ENCODE measurements at regions not wholly inside any gene's neighbourhood (a gene's known extent, or its start where the extent isn't known, plus 50 kb on each side); places are given as distances from the start of the nearest gene placed in this dataset.

DNA sequence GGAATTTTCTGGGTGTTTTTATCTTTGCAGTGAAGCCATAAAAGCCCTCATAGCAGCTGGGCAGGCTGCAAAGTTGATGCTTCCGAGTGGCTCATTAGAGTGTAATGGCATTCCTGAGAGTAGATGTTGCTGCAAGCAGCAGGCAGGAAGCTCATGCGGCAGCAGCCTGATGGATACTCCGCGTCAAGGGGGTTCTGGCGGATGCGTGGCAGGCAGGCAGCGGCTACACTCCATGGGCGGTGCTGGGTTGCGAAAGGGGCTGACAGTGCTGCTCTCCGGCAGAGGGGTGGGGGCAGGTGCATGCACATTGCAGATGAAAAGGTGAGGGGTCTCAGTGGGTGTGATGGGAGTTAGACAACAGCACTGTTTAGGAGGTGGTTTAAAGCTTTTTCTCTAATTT is 93.2 kb upstream of the AJAP1 start:
- no peak for DNase-seq

DNA sequence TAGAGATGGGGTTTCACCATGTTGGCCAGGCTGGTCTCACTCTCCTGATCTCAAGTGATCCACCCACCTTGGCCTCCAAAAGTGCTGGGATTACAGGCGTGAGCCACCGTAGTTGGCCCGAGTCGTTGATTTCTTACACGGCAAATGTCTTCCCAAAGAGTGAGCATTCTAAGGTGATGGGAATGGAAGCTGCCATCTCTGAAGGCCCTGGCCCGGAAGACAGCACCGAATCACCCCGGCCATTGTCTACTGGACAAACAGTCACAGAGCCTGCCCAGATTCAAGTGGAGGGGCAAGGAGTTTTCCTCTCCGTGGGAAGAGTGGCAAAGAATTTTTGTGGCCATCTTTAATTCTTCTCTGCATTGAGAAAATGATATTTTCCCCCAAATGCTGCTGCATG is 92.1 kb upstream of the AJAP1 start:
- DNase-seq, result no peak

DNA sequence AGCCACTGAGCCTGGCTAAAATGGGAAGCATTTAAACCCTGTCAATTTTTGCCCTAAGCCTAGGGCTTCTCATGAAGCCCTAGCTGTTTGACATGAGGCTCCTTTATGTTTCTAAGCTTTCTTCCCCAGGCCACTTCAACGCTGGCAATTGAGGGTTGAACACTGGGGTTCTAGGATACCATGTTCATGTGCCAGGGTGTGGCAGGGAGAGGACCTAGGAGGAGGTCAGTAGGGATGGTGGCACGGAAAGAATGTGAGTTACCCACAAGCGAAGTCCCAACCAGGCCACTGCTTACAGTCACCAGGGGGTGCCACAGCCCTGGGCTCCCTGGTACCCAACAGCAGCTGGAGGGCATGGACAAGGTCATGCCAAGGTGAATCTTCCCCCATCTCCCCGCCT is 90.8 kb upstream of the AJAP1 start:
- DNase-seq, result no peak

DNA sequence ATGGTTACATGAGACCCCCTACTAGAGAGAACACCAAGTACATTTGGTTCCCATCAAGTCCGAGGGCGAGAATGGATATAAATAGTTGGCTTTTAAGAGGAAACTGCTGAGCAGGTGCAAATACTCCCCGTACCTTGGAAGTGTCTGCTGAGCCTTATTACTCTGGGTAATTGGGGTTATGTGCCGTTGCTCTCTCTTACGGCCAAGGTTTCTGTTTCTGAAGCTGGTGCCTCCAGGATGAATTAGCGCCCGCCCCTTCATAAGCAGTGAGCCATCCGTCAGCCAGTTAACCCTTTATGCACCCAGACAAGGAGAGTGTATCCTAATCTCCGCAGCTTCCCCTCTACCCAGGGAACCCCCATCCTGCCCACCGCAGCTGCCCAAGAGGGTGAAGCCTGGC is 90.4 kb upstream of the AJAP1 start:
- DNase-seq, result no peak

DNA sequence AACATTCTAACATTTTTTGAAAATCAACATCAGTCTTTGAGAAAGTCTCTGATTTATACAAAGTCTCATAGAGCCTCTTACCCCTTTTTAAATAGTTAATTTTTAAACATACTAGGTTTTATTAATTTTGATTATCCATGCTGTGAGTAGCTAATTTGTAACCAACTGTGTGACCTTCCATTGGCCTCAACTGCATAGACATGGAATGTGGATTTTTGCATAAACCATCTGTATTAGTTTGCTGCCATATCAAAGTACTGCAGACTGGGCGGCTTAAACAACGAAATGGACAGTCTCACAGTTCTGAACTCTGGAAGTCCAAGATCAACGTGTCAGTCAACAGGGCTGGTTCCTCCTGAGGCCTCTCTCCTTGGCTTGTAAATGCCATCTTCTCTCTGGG is 89.2 kb upstream of the AJAP1 start:
- no peak for DNase-seq

DNA sequence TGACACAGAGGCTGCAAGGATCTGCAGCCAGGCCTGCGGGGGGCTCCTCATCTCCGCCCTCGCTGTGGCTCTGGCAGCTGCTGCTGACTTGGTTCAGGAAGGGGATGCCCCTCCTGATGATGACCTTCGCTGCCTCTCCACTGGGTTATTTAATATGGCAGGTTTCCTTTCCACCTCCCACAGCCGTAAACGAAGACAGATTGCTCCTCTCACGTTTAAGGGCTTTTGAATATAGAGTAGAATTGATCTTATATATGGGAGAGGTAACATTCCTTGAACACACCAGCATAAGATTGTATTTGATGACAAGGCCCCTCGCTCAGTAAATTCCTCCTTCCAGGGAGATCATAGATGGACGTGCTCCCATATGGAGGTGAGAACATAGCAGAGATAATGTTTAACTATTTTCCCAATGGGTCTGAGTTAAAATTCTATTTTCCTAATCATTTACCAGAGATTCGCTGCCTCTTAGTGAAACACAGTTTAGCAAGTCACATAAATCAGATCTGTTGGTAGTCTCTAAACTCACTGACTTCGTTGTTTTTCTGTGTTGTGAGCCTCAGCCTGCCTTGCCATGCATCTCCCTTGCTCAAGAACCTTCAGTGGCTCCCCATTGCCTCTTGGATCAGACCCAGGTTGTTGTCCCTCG is 88.5 kb upstream of the AJAP1 start:
- DNase-seq, result no peak

DNA sequence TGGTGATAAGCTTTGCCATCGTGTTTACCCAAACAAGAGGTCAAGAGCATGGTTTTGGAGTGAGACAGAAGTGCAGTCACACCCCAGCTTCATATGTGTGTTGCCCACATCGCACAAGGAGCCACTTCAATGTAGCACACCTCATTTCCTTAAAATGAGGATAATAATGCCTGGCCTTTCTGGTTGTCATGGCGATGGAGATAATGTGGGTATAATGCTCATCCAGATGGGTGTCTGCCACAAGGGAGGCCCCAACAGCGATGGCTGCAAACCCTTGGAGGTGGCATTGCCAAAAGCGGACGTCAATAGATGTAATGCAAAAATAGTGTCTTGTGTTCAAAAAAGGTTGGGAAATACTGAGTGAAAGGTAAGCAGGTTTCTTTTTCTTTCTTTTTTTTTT is 83.1 kb upstream of the AJAP1 start:
- no peak for DNase-seq

DNA sequence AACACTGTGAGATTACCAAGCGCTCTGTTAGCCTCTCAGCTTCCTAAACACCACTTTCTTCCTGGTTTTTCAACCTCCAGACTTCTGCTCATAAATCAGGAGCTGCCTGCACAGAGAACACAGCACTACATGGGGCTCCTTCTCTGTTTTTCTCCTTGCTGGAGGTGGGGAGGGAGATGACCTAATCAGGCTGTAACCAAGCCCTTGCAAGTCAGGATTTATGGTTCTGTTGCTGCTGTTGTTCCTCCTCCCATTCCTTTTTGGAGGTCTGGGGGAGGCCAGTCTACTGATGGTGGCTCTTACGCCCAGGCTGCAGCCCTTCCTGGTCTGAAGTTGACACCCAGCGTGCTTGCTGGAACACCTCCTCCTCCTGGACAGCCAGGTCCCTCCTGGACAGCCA is 80.9 kb upstream of the AJAP1 start:
- no peak for DNase-seq

DNA sequence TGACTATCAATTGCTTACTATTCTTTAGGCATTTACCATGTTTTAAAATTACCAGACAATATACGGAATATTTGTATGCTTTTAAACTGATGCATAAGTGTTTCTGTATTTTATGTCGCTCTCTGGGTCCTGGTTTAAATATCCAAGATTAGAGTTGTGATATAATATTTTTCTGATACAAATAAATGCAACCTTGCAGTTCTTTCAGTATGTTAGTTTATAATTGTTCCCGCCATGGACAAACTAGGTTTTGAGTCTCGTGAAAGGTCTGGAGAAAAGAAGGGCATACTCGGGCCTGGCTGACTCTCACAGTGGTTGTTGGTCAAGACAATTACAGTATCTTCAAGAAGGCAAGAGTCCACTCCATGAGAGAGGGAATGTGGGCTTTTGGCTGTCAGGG is 72.6 kb upstream of the AJAP1 start:
- no peak for DNase-seq

DNA sequence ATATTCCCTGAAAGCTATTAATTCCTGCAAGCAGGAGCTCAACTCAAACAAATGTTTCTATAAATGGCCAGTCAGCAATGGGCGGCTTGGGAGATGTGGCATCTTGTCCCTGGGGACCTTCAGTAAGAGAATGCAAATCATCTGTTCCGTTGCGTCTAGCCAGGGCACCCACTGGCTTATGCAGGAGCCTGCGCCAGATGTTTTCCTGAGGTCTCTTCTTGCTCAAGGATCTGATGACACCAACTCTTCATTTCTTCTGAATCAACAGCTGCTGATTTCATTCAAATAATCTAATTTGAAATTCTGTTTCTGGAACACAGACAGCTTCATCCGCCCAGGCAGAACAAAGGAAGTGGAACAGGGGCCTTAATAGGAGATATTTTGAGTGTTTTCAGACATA is 70.0 kb upstream of the AJAP1 start:
- DNase-seq, result no peak

DNA sequence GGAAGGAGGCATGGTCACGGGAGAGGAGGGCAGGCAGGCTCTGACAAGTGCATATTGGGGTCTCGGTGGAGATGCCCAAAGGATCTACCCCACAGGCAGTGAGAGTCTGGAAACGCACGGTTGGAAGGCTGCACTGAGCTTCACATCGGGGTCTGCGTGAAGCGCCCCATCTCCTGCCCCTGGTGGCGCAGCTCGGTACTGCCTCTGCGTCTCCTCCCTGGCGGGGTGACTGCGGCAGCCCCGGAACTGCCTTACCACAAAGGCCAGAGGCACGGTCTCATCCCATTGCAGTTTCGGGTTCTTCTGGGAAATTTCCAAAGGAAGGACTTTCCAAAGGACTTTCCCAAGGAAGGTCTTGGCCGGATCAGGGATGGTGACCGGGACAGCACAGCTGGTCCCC is 69.2 kb upstream of the AJAP1 start:
- DNase-seq, result no peak

DNA sequence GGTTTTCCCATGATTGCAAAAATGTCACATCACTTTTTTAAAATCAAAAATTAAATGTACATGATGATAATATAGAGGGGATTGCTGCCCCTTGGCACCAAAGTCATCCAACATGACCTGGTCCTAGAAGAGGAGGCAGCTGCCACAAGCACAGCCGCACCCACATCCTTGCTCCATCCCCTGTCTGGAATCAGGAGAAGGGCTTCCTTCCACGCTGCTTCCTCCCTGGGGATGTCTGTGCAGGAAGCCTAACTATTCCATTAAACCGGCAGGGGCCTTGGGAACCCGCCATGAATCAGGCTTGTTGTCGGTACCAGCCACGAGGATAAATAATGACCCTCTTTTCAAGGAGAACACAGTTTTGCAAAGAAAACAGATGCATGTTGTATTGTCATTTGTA is 68.7 kb upstream of the AJAP1 start:
- DNase-seq, result no peak

DNA sequence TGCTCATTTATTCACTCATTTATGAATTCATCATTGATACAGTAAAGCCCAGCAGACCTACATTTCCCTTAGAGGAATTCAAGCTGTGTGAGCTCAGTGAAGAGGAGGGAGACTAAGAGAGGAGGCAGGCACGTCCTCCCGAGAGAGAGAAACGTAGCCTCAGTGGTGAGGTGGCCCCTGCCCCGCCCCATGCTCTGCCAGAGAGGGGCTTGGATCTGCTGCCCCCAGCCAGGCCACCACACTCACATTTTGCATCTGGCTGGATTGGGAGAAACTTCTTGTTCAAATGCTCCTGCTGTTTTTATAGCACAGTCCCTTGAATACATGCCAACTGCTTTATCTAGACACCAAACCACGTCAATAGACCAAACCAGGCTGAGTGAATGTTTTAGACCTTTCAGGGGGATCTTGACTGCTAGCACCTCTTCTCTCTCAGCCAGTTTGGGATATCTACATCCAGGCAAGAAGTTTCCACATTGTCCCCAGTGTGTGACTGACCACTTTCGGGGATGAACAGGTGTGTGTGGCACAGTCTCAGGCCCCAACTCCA is 67.7 kb upstream of the AJAP1 start:
- no peak for DNase-seq

DNA sequence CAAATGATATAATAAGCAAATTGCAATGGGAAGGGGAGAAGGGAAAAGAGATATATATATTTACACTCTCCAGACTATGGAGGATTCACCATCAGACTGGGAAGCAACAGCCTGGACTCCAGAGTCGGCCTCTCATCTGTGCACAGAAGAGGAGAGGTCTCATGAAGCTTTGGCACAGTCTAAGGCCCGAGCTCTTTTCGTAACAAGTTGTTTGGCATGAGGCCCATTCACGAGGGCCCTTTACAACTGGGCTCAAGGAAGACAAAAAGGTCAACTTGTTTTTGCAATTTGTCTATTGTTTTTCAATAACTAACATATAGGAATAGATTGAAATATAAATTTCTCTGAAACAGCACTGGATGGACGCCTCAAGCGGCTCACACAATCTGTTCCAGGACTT is 66.7 kb upstream of the AJAP1 start:
- DNase-seq, result no peak

DNA sequence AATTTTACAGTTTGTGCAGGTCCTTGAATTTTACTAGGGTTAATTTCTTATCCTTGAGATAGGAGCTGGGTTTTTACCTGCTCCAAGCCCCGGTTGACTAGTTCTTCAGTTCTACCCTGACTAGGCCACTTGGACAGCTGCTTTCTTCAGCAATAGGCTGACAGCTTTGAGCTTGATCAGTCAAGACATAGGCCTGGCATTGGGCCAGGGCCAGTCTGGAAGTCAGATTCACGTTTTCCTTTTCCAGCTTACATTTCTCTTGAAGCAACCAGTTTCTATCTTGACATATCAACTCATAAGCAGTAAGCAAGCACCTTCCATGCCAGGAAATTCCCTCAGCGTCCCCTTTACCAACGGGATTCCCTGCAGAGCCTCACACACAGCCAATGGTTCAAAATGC is 63.7 kb upstream of the AJAP1 start:
- no peak for DNase-seq

DNA sequence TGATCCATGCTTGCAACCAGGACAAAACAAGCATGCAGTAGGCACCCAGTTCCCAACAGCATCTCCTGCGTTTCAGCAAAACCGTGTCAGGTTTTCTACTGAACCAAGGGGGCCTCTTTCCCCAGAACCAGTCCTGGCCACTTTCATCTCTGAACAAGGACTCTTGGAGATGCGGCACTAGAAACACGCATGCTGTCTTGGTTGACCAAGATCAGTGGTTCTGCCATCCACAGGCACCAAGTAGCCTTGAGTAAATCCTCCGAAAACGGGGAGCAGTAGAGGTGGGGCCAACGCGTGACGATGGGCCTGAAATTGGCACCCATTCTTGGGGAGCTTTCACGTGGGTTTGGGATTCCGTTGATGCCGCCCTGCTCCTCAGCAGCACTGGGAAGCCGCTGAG is 62.5 kb upstream of the AJAP1 start:
- no peak for DNase-seq

DNA sequence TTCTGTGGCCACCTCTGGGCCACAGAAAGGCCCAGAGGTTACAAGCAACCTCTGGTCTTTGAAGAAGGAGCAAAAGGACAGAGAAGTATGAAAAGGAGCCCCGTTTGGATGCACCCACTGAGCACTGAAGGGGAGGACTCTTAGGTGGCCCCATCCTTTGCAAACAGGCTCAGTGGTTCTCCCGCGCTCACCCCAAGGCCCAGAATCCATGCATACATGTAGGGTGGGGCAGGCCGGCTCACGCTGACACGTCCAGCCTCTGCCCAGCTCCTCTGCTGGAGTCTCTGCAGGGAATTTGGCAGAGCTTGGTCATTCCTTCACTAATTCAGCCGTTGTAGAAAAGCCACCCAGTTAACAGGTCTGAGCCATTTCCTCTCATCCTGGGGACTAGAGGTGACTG is 61.3 kb upstream of the AJAP1 start:
- DNase-seq, result no peak

DNA sequence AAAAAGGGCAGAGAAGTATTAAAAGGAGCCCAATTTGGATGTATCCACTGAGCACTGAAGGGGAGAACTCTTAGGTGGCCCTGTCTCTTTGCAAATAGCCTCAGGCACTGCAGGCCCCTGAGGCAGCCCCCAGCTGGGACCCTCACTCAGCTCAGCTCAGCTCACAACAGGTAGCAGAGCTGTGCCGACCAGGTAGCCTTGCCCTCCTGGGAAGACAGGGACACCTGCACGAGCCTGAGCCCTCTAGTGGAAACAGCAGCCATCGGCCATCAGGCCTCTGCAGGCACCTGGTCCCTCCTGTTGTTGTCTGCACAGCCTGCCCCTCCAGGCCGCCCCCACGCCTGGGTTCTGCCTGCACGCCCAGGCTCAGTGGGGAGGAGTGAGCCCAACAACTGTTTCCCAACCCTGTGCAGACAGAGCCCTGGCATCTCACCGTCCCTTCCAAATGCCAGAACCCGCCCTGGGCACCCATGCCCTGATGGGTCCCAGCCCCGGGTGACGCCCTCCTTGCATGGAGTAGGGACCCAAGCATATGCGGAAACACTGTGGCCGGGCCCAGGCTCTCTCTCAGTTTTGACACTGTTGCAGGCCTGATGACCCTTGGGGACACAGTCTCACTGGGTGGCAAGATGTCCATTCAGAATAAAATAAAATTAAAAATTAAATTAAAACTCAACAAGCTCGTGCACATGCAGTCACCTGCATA is 60.0 kb upstream of the AJAP1 start:
- DNase-seq, result no peak

DNA sequence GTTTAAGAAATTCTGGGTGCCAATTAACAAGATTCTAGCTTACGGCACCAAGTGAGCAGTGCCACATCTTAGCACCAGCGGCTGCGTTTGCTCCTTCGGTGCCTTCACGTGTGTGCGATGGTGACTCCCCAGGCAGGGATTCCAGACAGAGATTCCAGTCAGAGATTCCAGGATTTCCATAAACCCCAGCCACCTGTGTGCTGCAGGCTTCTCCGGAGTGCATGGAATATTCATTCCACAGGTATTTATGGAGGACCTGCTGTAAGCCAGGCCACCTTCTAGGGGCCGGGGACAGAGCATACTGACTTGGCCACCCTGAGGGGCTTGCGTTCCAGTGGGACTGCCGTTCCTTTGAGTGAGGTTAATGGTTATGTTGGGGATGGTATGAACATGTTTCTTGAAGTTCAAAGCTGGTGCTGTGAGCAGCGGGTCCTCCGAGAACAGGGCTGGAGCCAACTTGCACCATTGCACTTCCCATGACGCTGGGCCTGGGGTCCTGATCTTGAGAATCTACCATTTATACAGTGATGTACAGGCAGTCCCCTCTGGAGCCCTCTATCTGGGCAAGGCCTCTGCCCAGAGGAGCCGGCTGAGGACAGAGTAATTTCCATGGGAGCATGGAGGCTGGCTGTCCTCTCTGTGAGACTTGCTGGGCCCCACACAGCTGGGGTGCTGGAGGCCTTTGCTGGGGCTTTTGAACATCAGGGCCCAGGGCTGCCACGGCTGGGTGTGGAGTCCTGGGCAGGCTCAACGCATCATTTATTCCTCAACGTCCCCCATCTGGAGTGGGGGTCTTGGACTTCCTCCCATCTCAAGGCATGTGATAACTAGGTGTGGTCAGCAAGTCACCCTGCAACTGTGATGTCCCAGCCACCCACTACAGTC is 58.8 kb upstream of the AJAP1 start:
- DNase-seq, result no peak

DNA sequence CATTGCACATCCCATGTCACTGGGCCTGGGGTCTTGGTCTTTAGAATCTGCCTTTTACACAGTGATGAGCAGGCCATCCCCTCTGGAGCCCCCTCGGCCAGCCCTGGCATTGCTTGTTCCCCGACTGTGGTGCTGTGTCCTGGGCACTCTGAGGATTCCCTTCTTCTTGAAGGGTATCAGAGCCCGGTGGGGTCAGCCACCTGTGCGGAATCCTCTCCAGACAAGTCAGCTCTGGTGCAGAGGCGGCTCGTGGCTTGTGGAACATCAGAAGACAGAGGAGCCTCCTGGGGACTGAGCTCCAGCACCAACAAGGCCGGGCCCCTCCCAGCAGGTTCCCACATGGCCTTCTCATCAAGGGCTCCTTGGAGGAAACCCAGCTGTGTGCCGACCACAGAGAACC is 57.9 kb upstream of the AJAP1 start:
- no peak for DNase-seq

DNA sequence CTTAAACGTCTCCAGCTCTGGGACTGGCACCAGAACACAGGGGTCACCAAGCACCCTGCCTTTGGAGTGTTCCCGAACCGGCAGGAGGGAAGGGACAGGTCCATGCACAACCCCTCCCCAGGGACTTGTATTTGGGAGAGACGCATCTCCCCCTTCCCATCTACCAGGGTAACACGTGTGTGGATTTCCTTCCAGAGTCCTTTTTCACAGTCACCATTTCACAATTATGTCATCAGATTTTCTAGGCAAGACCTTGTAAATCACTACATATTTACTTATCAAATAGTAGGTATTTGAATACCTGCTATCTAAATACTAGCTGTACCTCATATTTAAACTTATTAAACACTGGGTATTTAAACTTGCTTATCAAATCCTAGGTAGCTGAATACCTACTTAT is 57.4 kb upstream of the AJAP1 start:
- no peak for DNase-seq

DNA sequence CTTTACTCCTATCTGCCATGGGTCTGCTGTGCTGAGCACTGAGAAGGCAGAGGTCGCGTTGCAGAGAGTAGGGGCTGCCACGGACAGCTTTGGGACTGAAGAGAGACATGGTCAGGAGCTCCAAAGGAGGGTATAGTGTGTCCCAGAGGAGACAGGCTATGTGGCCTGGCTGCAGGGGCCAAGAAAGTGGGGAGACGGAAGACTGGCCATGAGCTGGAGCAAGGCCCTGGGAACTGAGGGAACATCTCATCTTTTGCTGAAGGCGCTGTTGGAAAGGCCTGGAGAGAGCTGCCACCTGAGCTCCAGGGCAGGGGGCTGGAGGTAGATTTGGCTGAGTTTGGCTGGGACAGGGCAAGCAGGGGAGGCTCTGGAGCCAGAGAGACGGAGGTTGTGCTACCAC is 55.8 kb upstream of the AJAP1 start:
- no peak for DNase-seq

DNA sequence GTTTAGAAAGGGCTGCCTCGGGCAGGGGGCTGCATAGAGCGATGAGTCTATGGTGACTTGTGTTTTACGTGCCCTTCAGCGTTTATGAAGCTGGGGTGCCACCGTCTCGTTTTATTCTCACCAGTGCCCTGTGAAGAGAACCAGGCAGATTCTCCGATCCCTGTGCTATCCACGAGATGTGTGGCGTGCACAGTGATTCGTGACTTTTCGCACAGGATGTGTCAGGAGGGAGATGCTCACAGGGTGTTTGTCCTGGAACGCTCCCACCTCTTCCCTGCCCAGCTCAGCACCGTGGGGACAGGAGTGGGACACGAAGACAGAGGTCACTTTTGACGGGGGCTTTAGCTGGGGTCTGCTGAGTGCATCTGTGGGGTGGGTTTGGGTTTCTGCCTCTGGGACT is 54.9 kb upstream of the AJAP1 start:
- no peak for DNase-seq

DNA sequence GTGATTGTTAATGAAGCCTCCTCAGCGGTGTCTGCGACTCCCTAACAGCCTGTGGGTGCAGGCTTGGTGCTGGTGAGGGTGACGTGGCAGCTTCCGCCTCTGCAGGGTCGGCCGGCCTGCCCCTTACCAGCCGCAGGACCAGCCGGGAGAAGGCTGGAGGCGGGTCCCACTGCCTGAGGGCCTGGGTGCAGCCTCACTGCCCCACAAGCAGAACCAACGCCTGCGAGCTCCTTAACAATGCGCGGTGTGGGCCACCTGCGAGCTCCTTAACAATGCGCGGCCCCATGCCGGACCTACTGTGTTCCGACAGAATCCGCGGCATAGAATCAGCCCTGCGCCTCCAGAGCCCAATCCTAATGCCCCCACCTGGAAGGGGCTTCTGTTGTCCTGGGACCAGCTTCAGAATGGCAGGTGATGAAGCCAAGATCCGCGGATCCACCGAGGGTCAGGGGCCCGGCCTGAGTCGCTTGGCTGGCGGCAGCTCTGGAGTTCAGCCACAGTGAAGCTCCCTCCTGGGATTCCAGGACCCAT is 54.4 kb upstream of the AJAP1 start:
- DNase-seq, result no peak
